Astrocyte (in vitro differentiated cells and primary cell): ENCODE measurements at regions not wholly inside any gene's neighbourhood (a gene's known extent, or its start where the extent isn't known, plus 50 kb on each side); places are given as distances from the start of the nearest gene placed in this dataset.

Experiments
- EZH2 ChIP-seq: IDR thresholded peaks from 2 replicates; pipeline ENCODE4 v1.6.1; 2012; ENCODE audit warnings: mild to moderate bottlenecking, low read length, inconsistent platforms; ENCODE audit not compliant: insufficient read depth
- TF ChIP-seq, protein P1 (sequence below): IDR thresholded peaks from 2 replicates; pipeline ENCODE4 v1.5.1; 2011; ENCODE audit warnings: low read depth, mild to moderate bottlenecking, inconsistent platforms, low read length, moderate library complexity; ENCODE audit not compliant: insufficient read depth

DNA sequence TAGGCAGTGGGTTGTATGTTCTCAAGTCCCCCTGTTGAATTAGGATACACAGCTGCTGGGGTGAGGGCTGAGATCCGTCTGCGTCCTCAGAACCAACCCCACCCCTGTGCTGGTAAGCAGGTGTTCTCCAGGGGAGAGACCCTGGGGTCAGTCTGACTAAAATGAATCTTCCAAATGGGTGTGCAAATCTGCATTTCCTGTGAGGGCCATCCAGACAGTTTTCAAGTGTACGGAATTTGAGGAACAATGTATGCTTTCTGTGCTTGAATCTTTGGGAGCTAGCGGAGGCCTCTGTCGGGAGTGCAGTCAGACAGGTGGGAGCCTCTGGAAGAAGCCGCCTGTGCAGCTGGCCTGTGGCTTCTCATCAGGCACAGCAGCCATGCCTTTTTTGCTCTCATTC is 122.9 kb downstream of the MACROH2A1 start:
- no peak for TF ChIP-seq EZH2
- TF ChIP-seq, protein P1, sequence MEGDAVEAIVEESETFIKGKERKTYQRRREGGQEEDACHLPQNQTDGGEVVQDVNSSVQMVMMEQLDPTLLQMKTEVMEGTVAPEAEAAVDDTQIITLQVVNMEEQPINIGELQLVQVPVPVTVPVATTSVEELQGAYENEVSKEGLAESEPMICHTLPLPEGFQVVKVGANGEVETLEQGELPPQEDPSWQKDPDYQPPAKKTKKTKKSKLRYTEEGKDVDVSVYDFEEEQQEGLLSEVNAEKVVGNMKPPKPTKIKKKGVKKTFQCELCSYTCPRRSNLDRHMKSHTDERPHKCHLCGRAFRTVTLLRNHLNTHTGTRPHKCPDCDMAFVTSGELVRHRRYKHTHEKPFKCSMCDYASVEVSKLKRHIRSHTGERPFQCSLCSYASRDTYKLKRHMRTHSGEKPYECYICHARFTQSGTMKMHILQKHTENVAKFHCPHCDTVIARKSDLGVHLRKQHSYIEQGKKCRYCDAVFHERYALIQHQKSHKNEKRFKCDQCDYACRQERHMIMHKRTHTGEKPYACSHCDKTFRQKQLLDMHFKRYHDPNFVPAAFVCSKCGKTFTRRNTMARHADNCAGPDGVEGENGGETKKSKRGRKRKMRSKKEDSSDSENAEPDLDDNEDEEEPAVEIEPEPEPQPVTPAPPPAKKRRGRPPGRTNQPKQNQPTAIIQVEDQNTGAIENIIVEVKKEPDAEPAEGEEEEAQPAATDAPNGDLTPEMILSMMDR: no peak
